Neural cell (in vitro differentiated cells): ENCODE measurements at regions not wholly inside any gene's neighbourhood (a gene's known extent, or its start where the extent isn't known, plus 50 kb on each side); places are given as distances from the start of the nearest gene placed in this dataset.

Source experiments
- EP300 ChIP-seq: fragments of 450-650 bp; conservative IDR thresholded peaks from 2 replicates; pipeline ENCODE4 v1.6.1; 2014; ENCODE audit warnings: antibody characterized with exemption, mild to moderate bottlenecking, moderate library complexity; ENCODE audit not compliant: poor library complexity, severe bottlenecking
- TAF1 ChIP-seq: IDR thresholded peaks from 2 replicates; pipeline ENCODE4 v1.6.1; 2012; ENCODE audit warnings: low read depth
- TF ChIP-seq, protein P1 (sequence below): fragments of 450-650 bp; IDR thresholded peaks from 2 replicates; pipeline ENCODE4 v1.5.1; 2014; ENCODE audit warnings: antibody characterized with exemption, mild to moderate bottlenecking, moderate library complexity; ENCODE audit not compliant: poor library complexity, severe bottlenecking

DNA sequence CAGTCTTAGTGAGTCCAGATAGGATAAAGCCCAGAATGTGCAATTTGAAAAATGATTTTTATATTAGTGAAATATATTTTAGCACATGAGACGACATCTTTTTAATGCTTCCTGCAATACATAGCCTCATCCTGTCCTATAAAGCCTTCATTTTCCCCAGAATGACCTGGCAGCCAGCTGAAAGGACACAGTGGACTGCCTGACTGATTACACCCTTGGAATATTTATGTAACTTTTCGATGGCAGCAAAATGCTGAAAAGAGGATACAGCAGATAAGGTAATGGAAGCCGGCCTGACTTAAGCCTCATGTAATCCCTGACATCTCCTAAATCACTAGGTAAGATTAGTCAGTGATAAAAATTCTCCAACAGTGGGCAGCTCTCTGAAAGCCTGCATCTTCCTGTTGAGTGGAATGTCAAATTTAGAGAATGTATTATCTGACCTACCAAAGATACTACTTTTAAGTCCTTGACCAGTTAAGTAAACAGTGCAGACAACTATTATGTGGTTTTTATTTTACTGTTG is 210.7 kb upstream of the STEAP1 start:
- TF ChIP-seq TAF1 = no peak
- TF ChIP-seq EP300 = no peak
- TF ChIP-seq, protein P1, sequence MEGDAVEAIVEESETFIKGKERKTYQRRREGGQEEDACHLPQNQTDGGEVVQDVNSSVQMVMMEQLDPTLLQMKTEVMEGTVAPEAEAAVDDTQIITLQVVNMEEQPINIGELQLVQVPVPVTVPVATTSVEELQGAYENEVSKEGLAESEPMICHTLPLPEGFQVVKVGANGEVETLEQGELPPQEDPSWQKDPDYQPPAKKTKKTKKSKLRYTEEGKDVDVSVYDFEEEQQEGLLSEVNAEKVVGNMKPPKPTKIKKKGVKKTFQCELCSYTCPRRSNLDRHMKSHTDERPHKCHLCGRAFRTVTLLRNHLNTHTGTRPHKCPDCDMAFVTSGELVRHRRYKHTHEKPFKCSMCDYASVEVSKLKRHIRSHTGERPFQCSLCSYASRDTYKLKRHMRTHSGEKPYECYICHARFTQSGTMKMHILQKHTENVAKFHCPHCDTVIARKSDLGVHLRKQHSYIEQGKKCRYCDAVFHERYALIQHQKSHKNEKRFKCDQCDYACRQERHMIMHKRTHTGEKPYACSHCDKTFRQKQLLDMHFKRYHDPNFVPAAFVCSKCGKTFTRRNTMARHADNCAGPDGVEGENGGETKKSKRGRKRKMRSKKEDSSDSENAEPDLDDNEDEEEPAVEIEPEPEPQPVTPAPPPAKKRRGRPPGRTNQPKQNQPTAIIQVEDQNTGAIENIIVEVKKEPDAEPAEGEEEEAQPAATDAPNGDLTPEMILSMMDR = no peak
